ENCODE measurements at regions not wholly inside any gene's neighbourhood (a gene's known extent, or its start where the extent isn't known, plus 50 kb on each side); places are given as distances from the start of the nearest gene placed in this dataset.
"Not testable (repeated sequence)": the region's sequence is repeated elsewhere in the genome, so short reads cannot be mapped to it uniquely, and the experiment has no call there.

- no peak overlapping the region for H3K4me3 ChIP-seq (ENCODE audit: low read length in 2 of 2)
- no peak overlapping the region for H3K27ac ChIP-seq (ENCODE audit: low read depth in 2 of 2, low read length in 2 of 2)
- H3K9ac ChIP-seq (ENCODE audit: low read depth in 1 of 2, low read length in 2 of 2), result no peak overlapping the region
- no peaks in the 10 kb centered on the region for H3K27me3 ChIP-seq (ENCODE audit: control insufficient read depth in 2 of 2, insufficient read depth in 2 of 2, low read length in 2 of 2)
- H3K9me3 ChIP-seq (ENCODE audit: control insufficient read depth in 2 of 2, low read length in 2 of 2), result no peaks in the 10 kb centered on the region
- peaks cover 6 to 11% of the 10 kb centered on the region in 2 donors for H3K4me1 ChIP-seq (ENCODE audit: control insufficient read depth in 2 of 2, insufficient read depth in 2 of 2, low read length in 2 of 2)
- no peaks in the 10 kb centered on the region for H3K36me3 ChIP-seq (ENCODE audit: control insufficient read depth in 2 of 2, insufficient read depth in 2 of 2, low read length in 2 of 2)
These were observed 205.2 kb upstream of the MOCS1 start for GRCh38 chr6:40139447-40139846.

GRCh38 chr6:40138273-40138720 lies 204.0 kb upstream of the MOCS1 start:
- peak overlapping the region in 1 of 2 donors; percentile 5 for H3K4me3 ChIP-seq (ENCODE audit: low read length in 2 of 2)
- H3K27me3 ChIP-seq (ENCODE audit: control insufficient read depth in 2 of 2, insufficient read depth in 2 of 2, low read length in 2 of 2), result no peaks in the 10 kb centered on the region
- H3K4me1 ChIP-seq (ENCODE audit: control insufficient read depth in 2 of 2, insufficient read depth in 2 of 2, low read length in 2 of 2), result peaks cover 6 to 11% of the 10 kb centered on the region in 2 donors
- no peaks in the 10 kb centered on the region for H3K36me3 ChIP-seq (ENCODE audit: control insufficient read depth in 2 of 2, insufficient read depth in 2 of 2, low read length in 2 of 2)
- H3K27ac ChIP-seq (ENCODE audit: low read depth in 2 of 2, low read length in 2 of 2), result peak overlapping the region; percentile 27 to 71
- H3K9ac ChIP-seq (ENCODE audit: low read depth in 1 of 2, low read length in 2 of 2), result peak overlapping the region in 1 of 2 donors; percentile 5
- no peaks in the 10 kb centered on the region for H3K9me3 ChIP-seq (ENCODE audit: control insufficient read depth in 2 of 2, low read length in 2 of 2)

DNA sequence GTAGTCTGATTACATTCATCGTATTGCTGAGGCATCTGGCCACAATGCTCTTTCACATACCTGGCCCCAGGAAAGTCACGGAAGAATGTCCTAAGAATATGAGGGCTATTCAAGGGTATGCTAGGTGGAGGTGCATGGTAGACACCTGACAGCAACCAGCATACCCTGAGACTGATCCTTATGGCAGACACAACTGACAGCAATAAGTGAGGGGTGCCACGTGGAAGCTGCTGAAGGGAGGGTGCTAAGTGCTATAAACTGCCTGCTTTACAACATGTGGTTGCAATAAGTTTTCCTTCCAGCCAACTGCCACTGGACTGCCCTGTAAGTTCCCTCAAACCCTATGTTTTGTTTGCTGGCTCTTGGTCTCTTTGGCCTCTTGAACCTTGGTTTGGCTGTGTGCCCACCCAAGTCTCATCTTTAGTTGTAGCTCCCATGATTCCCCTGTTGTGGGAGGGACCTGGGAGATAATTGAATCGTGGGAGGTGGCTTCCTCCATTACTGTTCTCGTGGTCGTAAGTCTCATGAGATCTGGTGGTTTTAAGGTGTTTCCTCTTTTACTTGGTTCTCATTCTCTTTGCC lies 201.3 kb upstream of the MOCS1 start:
- no peaks in the 10 kb centered on the region for H3K36me3 ChIP-seq (ENCODE audit: control insufficient read depth in 2 of 2, insufficient read depth in 2 of 2, low read length in 2 of 2)
- no peaks in the 10 kb centered on the region for H3K9me3 ChIP-seq (ENCODE audit: control insufficient read depth in 2 of 2, low read length in 2 of 2)
- peaks cover 6 to 11% of the 10 kb centered on the region in 2 donors for H3K4me1 ChIP-seq (ENCODE audit: control insufficient read depth in 2 of 2, insufficient read depth in 2 of 2, low read length in 2 of 2)
- no peak overlapping the region for H3K4me3 ChIP-seq (ENCODE audit: low read length in 2 of 2)
- no peaks in the 10 kb centered on the region for H3K27me3 ChIP-seq (ENCODE audit: control insufficient read depth in 2 of 2, insufficient read depth in 2 of 2, low read length in 2 of 2)
- no peak overlapping the region for H3K9ac ChIP-seq (ENCODE audit: low read depth in 1 of 2, low read length in 2 of 2)
- H3K27ac ChIP-seq (ENCODE audit: low read depth in 2 of 2, low read length in 2 of 2), result no peak overlapping the region

DNA sequence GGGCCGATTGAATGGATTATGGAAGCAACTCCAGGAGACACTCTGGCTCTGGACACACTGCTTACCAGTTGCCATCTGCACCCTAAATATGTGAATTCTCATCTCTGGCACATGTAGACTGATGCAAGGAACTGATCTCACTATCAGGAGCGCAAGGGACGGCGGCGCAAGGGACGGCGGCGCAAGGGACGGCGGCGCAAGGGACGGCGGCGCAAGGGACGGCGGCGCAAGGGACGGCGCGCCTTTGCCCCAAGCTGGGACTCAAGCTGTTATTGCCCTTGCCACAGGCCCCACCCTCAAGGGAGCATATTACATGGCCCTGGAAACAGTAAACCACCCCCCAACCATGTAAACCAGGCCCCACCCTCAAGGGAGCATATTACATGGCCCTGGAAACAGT lies 199.7 kb upstream of the MOCS1 start:
- H3K27ac ChIP-seq (ENCODE audit: low read depth in 2 of 2, low read length in 2 of 2); H3K36me3 ChIP-seq (ENCODE audit: control insufficient read depth in 2 of 2, insufficient read depth in 2 of 2, low read length in 2 of 2); H3K9me3 ChIP-seq (ENCODE audit: control insufficient read depth in 2 of 2, low read length in 2 of 2); H3K4me3 ChIP-seq (ENCODE audit: low read length in 2 of 2); H3K9ac ChIP-seq (ENCODE audit: low read depth in 1 of 2, low read length in 2 of 2); H3K27me3 ChIP-seq (ENCODE audit: control insufficient read depth in 2 of 2, insufficient read depth in 2 of 2, low read length in 2 of 2): not testable (repeated sequence)
- peaks cover 6 to 11% of the 10 kb centered on the region in 2 donors for H3K4me1 ChIP-seq (ENCODE audit: control insufficient read depth in 2 of 2, insufficient read depth in 2 of 2, low read length in 2 of 2)

GRCh38 chr6:40131675-40132074 lies 197.4 kb upstream of the MOCS1 start:
- Histone ChIP-seq H3K4me1 (ENCODE audit: control insufficient read depth in 2 of 2, insufficient read depth in 2 of 2, low read length in 2 of 2) (peaks cover 0 to 3% of the 10 kb centered on the region in 2 donors), H3K9ac (ENCODE audit: low read depth in 1 of 2, low read length in 2 of 2) (no peak overlapping the region), H3K9me3 (ENCODE audit: control insufficient read depth in 2 of 2, low read length in 2 of 2) (no peaks in the 10 kb centered on the region), H3K36me3 (ENCODE audit: control insufficient read depth in 2 of 2, insufficient read depth in 2 of 2, low read length in 2 of 2) (no peaks in the 10 kb centered on the region), H3K27ac (ENCODE audit: low read depth in 2 of 2, low read length in 2 of 2) (no peak overlapping the region), H3K27me3 (ENCODE audit: control insufficient read depth in 2 of 2, insufficient read depth in 2 of 2, low read length in 2 of 2) (no peaks in the 10 kb centered on the region), H3K4me3 (ENCODE audit: low read length in 2 of 2) (no peak overlapping the region)

- Histone ChIP-seq H3K36me3 (ENCODE audit: control insufficient read depth in 2 of 2, insufficient read depth in 2 of 2, low read length in 2 of 2) (no peaks in the 10 kb centered on the region), H3K27me3 (ENCODE audit: control insufficient read depth in 2 of 2, insufficient read depth in 2 of 2, low read length in 2 of 2) (no peaks in the 10 kb centered on the region), H3K9ac (ENCODE audit: low read depth in 1 of 2, low read length in 2 of 2) (no peak overlapping the region), H3K9me3 (ENCODE audit: control insufficient read depth in 2 of 2, low read length in 2 of 2) (no peaks in the 10 kb centered on the region), H3K4me3 (ENCODE audit: low read length in 2 of 2) (no peak overlapping the region), H3K4me1 (ENCODE audit: control insufficient read depth in 2 of 2, insufficient read depth in 2 of 2, low read length in 2 of 2) (no peaks in the 10 kb centered on the region), H3K27ac (ENCODE audit: low read depth in 2 of 2, low read length in 2 of 2) (no peak overlapping the region)
These were observed 193.9 kb upstream of the MOCS1 start for GRCh38 chr6:40128127-40128526.

DNA sequence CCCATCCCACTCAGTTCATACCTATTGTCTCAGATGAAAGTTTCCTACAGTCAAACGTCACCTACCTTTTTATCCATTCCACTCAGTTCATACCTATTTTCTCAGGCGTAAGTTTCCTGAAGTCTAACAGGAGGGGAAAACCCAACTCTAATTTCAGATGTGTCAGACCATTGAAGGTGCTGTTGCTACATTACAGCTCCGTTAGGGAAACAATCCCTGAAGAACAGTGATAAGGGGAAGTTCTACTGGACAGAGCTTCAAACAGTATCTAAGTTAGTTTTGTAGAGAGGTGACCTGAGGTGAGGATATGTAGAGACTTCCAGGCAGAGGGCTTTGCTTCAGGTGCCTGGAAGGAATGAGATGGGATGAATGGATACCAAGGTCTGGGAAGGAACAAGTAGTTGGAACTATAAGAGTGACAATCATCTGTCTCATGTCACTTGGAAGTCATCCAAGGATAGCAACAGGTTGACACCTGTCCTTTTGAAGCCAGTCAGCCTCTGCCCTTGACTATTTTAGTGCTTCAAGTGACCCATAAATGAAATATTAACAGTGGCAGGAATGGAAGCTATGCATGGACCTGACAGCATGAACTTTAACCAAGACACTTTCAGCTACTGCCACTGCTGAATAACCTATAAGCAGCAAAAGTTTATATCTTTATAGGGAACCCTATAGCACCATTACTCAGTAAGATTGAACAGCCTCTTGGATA lies 191.6 kb upstream of the MOCS1 start:
- H3K36me3 ChIP-seq (ENCODE audit: control insufficient read depth in 2 of 2, insufficient read depth in 2 of 2, low read length in 2 of 2), result no peaks in the 10 kb centered on the region
- H3K4me1 ChIP-seq (ENCODE audit: control insufficient read depth in 2 of 2, insufficient read depth in 2 of 2, low read length in 2 of 2), result no peaks in the 10 kb centered on the region
- no peak overlapping the region for H3K4me3 ChIP-seq (ENCODE audit: low read length in 2 of 2)
- H3K9me3 ChIP-seq (ENCODE audit: control insufficient read depth in 2 of 2, low read length in 2 of 2), result no peaks in the 10 kb centered on the region
- H3K27ac ChIP-seq (ENCODE audit: low read depth in 2 of 2, low read length in 2 of 2), result no peak overlapping the region
- no peaks in the 10 kb centered on the region for H3K27me3 ChIP-seq (ENCODE audit: control insufficient read depth in 2 of 2, insufficient read depth in 2 of 2, low read length in 2 of 2)
- no peak overlapping the region for H3K9ac ChIP-seq (ENCODE audit: low read depth in 1 of 2, low read length in 2 of 2)

GRCh38 chr6:40124924-40125323 lies 190.7 kb upstream of the MOCS1 start:
- Histone ChIP-seq H3K4me1 (ENCODE audit: control insufficient read depth in 2 of 2, insufficient read depth in 2 of 2, low read length in 2 of 2) (no peaks in the 10 kb centered on the region), H3K9me3 (ENCODE audit: control insufficient read depth in 2 of 2, low read length in 2 of 2) (no peaks in the 10 kb centered on the region), H3K27me3 (ENCODE audit: control insufficient read depth in 2 of 2, insufficient read depth in 2 of 2, low read length in 2 of 2) (no peaks in the 10 kb centered on the region)

GRCh38 chr6:40116832-40117231 lies 182.6 kb upstream of the MOCS1 start:
- H3K27me3 ChIP-seq (ENCODE audit: control insufficient read depth in 2 of 2, insufficient read depth in 2 of 2, low read length in 2 of 2), result no peaks in the 10 kb centered on the region
- no peak overlapping the region for H3K27ac ChIP-seq (ENCODE audit: low read depth in 2 of 2, low read length in 2 of 2)
- H3K36me3 ChIP-seq (ENCODE audit: control insufficient read depth in 2 of 2, insufficient read depth in 2 of 2, low read length in 2 of 2), result no peaks in the 10 kb centered on the region
- H3K4me1 ChIP-seq (ENCODE audit: control insufficient read depth in 2 of 2, insufficient read depth in 2 of 2, low read length in 2 of 2), result no peaks in the 10 kb centered on the region
- H3K9me3 ChIP-seq (ENCODE audit: control insufficient read depth in 2 of 2, low read length in 2 of 2), result no peaks in the 10 kb centered on the region
- no peak overlapping the region for H3K9ac ChIP-seq (ENCODE audit: low read depth in 1 of 2, low read length in 2 of 2)
- H3K4me3 ChIP-seq (ENCODE audit: low read length in 2 of 2), result no peak overlapping the region

More at GRCh38 chr6:40124924-40125323, 190.7 kb upstream of the MOCS1 start:
- Histone ChIP-seq H3K36me3 (ENCODE audit: control insufficient read depth in 2 of 2, insufficient read depth in 2 of 2, low read length in 2 of 2) (no peaks in the 10 kb centered on the region), H3K27ac (ENCODE audit: low read depth in 2 of 2, low read length in 2 of 2) (no peak overlapping the region), H3K4me3 (ENCODE audit: low read length in 2 of 2) (no peak overlapping the region), H3K9ac (ENCODE audit: low read depth in 1 of 2, low read length in 2 of 2) (no peak overlapping the region)

GRCh38 chr6:40112350-40112749 lies 178.1 kb upstream of the MOCS1 start:
- H3K27me3 ChIP-seq (ENCODE audit: control insufficient read depth in 2 of 2, insufficient read depth in 2 of 2, low read length in 2 of 2), result no peaks in the 10 kb centered on the region
- H3K4me1 ChIP-seq (ENCODE audit: control insufficient read depth in 2 of 2, insufficient read depth in 2 of 2, low read length in 2 of 2), result peaks cover 0 to 2% of the 10 kb centered on the region in 2 donors
- H3K9ac ChIP-seq (ENCODE audit: low read depth in 1 of 2, low read length in 2 of 2), result no peak overlapping the region
- no peaks in the 10 kb centered on the region for H3K9me3 ChIP-seq (ENCODE audit: control insufficient read depth in 2 of 2, low read length in 2 of 2)
- no peak overlapping the region for H3K27ac ChIP-seq (ENCODE audit: low read depth in 2 of 2, low read length in 2 of 2)
- no peak overlapping the region for H3K4me3 ChIP-seq (ENCODE audit: low read length in 2 of 2)
- no peaks in the 10 kb centered on the region for H3K36me3 ChIP-seq (ENCODE audit: control insufficient read depth in 2 of 2, insufficient read depth in 2 of 2, low read length in 2 of 2)

Measured in mucosa of rectum (tissue), 2 donors.